SU-DHL-6 (cell line): ENCODE measurements at regions not wholly inside any gene's neighbourhood (a gene's known extent, or its start where the extent isn't known, plus 50 kb on each side); places are given as distances from the start of the nearest gene placed in this dataset.

Experiments
- H2AFZ ChIP-seq: fragments of 200-600 bp; sonication (generic); 2 replicates; pipeline ENCODE4 v1.6.1; 2014; ENCODE audit warnings: low read depth, mild to moderate bottlenecking, moderate library complexity, mixed read lengths, antibody characterized with exemption, low read length; ENCODE audit not compliant: severe bottlenecking
- H3F3A ChIP-seq: fragments of 200-600 bp; shearing (Covaris generic); 2 replicates; pipeline ENCODE4 v1.6.0; 2016; ENCODE audit warnings: antibody characterized with exemption, mild to moderate bottlenecking; ENCODE audit not compliant: insufficient read depth
- H3K27ac ChIP-seq: fragments of 200-600 bp; sonication (generic); 2 replicates; pipeline ENCODE4 v1.5.1; 2016; ENCODE audit warnings: low read depth, mild to moderate bottlenecking, low read length, moderate library complexity, mixed read lengths
- H3K27me3 ChIP-seq: fragments of 200-600 bp; sonication (generic), shearing (Covaris generic); 2 replicates; pipeline ENCODE4 v1.6.0; 2014; ENCODE audit warnings: mild to moderate bottlenecking, low read length
- H3K36me3 ChIP-seq: fragments of 200-600 bp; sonication (generic); 2 replicates; pipeline ENCODE4 v1.6.1; 2014; ENCODE audit warnings: mild to moderate bottlenecking, low read length, mixed read lengths
- H3K4me2 ChIP-seq: fragments of 300-600, 200-600 bp; shearing (Covaris generic), sonication (generic); 2 replicates; pipeline ENCODE4 v1.6.0; 2014; ENCODE audit warnings: low read length, low read depth, mild to moderate bottlenecking; ENCODE audit not compliant: poor library complexity, severe bottlenecking
- H3K4me3 ChIP-seq: fragments of 200-600 bp; sonication (generic); 2 replicates; pipeline ENCODE4 v1.5.1; 2014; ENCODE audit warnings: antibody characterized with exemption, low read length, mild to moderate bottlenecking, mixed read lengths; ENCODE audit not compliant: insufficient read depth, poor library complexity, severe bottlenecking
- H3K79me2 ChIP-seq: fragments of 200-600 bp; sonication (generic); 2 replicates; pipeline ENCODE4 v1.6.1; 2014; ENCODE audit warnings: mild to moderate bottlenecking, low read length, moderate library complexity; ENCODE audit not compliant: insufficient read depth
- H3K9ac ChIP-seq: fragments of 200-600 bp; sonication (generic); 2 replicates; pipeline ENCODE4 v1.7.0; 2014; ENCODE audit warnings: mild to moderate bottlenecking, low read length
- H3K9me2 ChIP-seq: fragments of 200-600 bp; sonication (generic); replicated peaks from 2 replicates; pipeline ENCODE4 v1.6.1; 2014; ENCODE audit warnings: low read length; ENCODE audit not compliant: insufficient read depth
- H3K9me3 ChIP-seq: fragments of 200-600 bp; sonication (generic); 2 replicates; pipeline ENCODE4 v1.6.1; 2014; ENCODE audit warnings: low read length, mixed read lengths; ENCODE audit not compliant: insufficient read depth
- H4K20me1 ChIP-seq: fragments of 200-600 bp; sonication (generic); 2 replicates; pipeline ENCODE4 v1.6.1; 2014; ENCODE audit warnings: low read depth, mild to moderate bottlenecking, antibody characterized with exemption, low read length, moderate library complexity, mixed read lengths
- CTCF ChIP-seq: fragments of 200-600 bp; sonication (generic); IDR thresholded peaks from one replicate; pipeline ENCODE4 v1.5.1; 2017; ENCODE audit warnings: antibody characterized with exemption, mild to moderate bottlenecking, low read length, moderate library complexity; ENCODE audit not compliant: insufficient read depth, poor library complexity, severe bottlenecking
- EZH2phosphoT487 ChIP-seq: fragments of 200-600 bp; sonication (generic), shearing (Covaris generic); conservative IDR thresholded peaks from 2 replicates; pipeline ENCODE4 v1.6.1; 2018; ENCODE audit warnings: mild to moderate bottlenecking, antibody characterized with exemption, low read length, moderate library complexity, mixed read lengths

GRCh38 chr22:26801449-26801848, 144.1 kb downstream of the MIAT start:
- Histone ChIP-seq H3K79me2 (no peaks in the 10 kb centered on the region), H3K9me3 (no peaks in the 10 kb centered on the region), H3K9me2 (no peaks in the 10 kb centered on the region), H3K4me3 (no peak overlapping the region), H3K4me2 (no peak overlapping the region), H3K9ac (no peak overlapping the region), H3K27me3 (no peaks in the 10 kb centered on the region), H4K20me1 (no peaks in the 10 kb centered on the region), H2AFZ (no peak overlapping the region), H3K27ac (no peak overlapping the region), H3K36me3 (no peaks in the 10 kb centered on the region), H3F3A (no peaks in the 10 kb centered on the region)
- TF ChIP-seq EZH2phosphoT487 (no peak), CTCF (no peak)

DNA sequence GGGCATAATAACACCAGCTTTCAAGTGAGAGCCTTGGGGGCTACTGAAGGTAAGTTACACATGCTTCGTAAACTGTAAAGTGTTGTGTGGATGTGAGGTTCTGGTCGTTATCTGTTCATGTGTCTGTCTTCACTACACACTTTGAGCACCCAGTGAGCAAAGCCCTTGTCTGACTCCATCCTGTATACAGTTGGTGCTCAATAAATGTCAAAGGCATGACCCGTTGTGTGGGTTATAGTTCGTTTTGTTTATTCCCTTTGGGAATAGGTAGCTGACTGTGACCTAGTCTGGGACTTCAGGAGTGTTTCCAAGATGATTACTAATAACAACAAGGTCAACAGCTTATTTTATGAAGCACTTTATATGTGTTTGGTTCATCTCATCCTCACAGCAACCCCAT, 146.9 kb downstream of the MIAT start:
- H4K20me1 ChIP-seq = no peaks in the 10 kb centered on the region
- H3K4me3 ChIP-seq = no peak overlapping the region
- H2AFZ ChIP-seq = no peak overlapping the region
- H3K27ac ChIP-seq = no peak overlapping the region
- H3K4me2 ChIP-seq = no peak overlapping the region
- H3K36me3 ChIP-seq = no peaks in the 10 kb centered on the region
- H3K9me3 ChIP-seq = no peaks in the 10 kb centered on the region
- no peak for TF ChIP-seq EZH2phosphoT487
- no peak for TF ChIP-seq CTCF
- no peaks in the 10 kb centered on the region for H3K79me2 ChIP-seq
- H3K9ac ChIP-seq = no peak overlapping the region
- H3K27me3 ChIP-seq = no peaks in the 10 kb centered on the region
- no peaks in the 10 kb centered on the region for H3F3A ChIP-seq
- no peaks in the 10 kb centered on the region for H3K9me2 ChIP-seq

- no peaks in the 10 kb centered on the region for H3K27me3 ChIP-seq
- H3K79me2 ChIP-seq = no peaks in the 10 kb centered on the region
- TF ChIP-seq EZH2phosphoT487 (no peak), CTCF (no peak)
- H3F3A ChIP-seq = no peaks in the 10 kb centered on the region
- H3K36me3 ChIP-seq = no peaks in the 10 kb centered on the region
- H3K9me2 ChIP-seq = no peaks in the 10 kb centered on the region
- no peak overlapping the region for H3K4me2 ChIP-seq
- no peak overlapping the region for H3K4me3 ChIP-seq
- no peaks in the 10 kb centered on the region for H4K20me1 ChIP-seq
- H3K9ac ChIP-seq = no peak overlapping the region
- no peak overlapping the region for H3K27ac ChIP-seq
- H3K9me3 ChIP-seq = no peaks in the 10 kb centered on the region
- no peak overlapping the region for H2AFZ ChIP-seq
These were observed 147.6 kb downstream of the MIAT start for GRCh38 chr22:26804911-26805539.
